ENCODE measurements at regions not wholly inside any gene's neighbourhood (a gene's known extent, or its start where the extent isn't known, plus 50 kb on each side); places are given as distances from the start of the nearest gene placed in this dataset.

DNA sequence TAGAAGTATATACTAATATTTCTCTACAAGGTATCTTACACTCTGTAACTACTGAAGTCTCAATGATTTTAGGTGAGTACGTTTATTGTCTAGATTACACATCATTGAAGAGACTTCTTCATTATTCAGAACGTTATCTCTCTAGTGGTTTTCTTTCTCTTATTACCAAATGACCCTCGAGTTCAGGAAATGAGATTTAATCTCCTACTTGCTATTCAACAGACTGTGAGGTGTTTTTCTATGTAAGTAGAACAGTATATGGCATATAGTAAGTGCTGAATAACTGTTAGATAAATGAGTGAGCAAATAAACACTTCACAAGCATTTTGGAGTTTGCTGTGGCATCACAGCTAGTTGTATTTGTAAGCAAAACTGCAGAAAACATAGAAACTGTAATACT is 947.2 kb upstream of the SLC39A10 start:
- Histone ChIP-seq H3K9ac (ENCODE audit: low read length in 2 of 2) (no peak overlapping the region), H3K4me1 (ENCODE audit: control insufficient read depth, insufficient read depth, low read length) (no peaks in the 10 kb centered on the region), H3K4me3 (ENCODE audit: low read length in 2 of 2) (no peak overlapping the region), H3K36me3 (ENCODE audit: control insufficient read depth in 2 of 2, insufficient read depth in 2 of 2, low read length in 2 of 2) (no peaks in the 10 kb centered on the region), H3K27ac (ENCODE audit: low read length) (no peak overlapping the region), H3K9me3 (ENCODE audit: control insufficient read depth in 2 of 2, low read length in 2 of 2) (no peaks in the 10 kb centered on the region), H3K27me3 (ENCODE audit: control insufficient read depth in 1 of 2, insufficient read depth in 2 of 2, low read length in 2 of 2) (no peaks in the 10 kb centered on the region)

DNA sequence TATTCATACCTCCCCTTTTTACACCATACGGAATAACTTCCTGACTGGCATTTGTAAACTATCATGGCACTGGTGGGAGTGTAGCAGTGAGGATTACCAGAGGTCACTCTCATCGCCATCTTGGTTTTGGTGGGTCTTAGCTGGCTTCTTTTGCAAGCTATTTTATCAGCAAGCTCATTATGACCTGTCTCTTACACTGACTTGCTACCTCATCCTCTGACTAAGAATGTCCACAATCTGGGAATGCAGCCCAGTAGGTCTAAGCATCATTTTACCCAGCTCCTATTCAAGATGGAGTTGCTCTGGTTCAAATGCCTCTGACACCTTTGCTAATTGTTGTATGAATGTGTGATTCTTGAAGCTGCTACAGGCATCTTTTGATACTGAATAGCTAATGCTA is 950.8 kb upstream of the SLC39A10 start:
- no peak overlapping the region for H3K27ac ChIP-seq (ENCODE audit: low read length)
- no peaks in the 10 kb centered on the region for H3K4me1 ChIP-seq (ENCODE audit: control insufficient read depth, insufficient read depth, low read length)
- H3K36me3 ChIP-seq (ENCODE audit: control insufficient read depth in 2 of 2, insufficient read depth in 2 of 2, low read length in 2 of 2) = no peaks in the 10 kb centered on the region
- no peak overlapping the region for H3K4me3 ChIP-seq (ENCODE audit: low read length in 2 of 2)
- no peaks in the 10 kb centered on the region for H3K27me3 ChIP-seq (ENCODE audit: control insufficient read depth in 1 of 2, insufficient read depth in 2 of 2, low read length in 2 of 2)
- H3K9me3 ChIP-seq (ENCODE audit: control insufficient read depth in 2 of 2, low read length in 2 of 2) = no peaks in the 10 kb centered on the region
- no peak overlapping the region for H3K9ac ChIP-seq (ENCODE audit: low read length in 2 of 2)

DNA sequence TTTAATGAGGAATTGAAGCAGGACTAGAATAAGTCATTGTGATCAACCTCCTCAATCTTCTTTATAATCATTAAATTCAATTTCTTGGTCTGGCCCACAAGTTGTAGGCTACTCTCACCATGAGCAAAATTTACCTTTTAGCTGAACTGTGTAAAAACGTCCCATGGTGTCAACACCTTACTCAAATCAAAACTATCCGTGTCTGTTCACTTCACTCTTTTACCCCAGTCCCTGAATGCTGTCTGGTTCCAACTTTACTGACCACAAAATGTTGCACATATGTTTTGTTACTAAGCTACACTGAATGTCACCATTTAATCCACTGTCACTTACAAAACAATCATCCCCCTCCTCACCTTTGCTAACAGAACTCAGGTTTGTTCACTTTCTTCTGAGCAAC is 951.6 kb upstream of the SLC39A10 start:
- Histone ChIP-seq H3K4me3 (ENCODE audit: low read length in 2 of 2) (no peak overlapping the region), H3K36me3 (ENCODE audit: control insufficient read depth in 2 of 2, insufficient read depth in 2 of 2, low read length in 2 of 2) (no peaks in the 10 kb centered on the region), H3K9ac (ENCODE audit: low read length in 2 of 2) (no peak overlapping the region), H3K4me1 (ENCODE audit: control insufficient read depth, insufficient read depth, low read length) (no peaks in the 10 kb centered on the region), H3K27me3 (ENCODE audit: control insufficient read depth in 1 of 2, insufficient read depth in 2 of 2, low read length in 2 of 2) (no peaks in the 10 kb centered on the region), H3K27ac (ENCODE audit: low read length) (no peak overlapping the region), H3K9me3 (ENCODE audit: control insufficient read depth in 2 of 2, low read length in 2 of 2) (no peaks in the 10 kb centered on the region)

DNA sequence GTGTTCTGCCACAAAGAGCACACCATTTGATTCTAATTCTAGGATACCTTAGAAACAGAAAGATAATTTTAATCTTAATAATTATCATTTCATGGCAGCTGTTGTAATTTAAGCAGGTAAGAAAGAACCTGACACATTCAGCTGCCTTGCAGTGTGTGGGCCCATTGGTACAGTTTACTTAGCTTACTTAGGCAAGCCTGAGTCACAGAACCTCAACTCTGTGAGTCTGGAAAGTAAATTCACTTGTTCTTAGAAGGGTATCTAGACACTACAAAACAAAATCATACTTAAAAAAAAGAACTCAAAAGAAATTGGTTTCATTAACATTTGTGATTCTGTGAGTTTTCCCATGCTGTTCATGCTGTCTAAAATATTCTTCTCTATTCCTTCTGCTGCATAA is 956.3 kb upstream of the SLC39A10 start:
- no peak overlapping the region for H3K9ac ChIP-seq (ENCODE audit: low read length in 2 of 2)
- no peaks in the 10 kb centered on the region for H3K4me1 ChIP-seq (ENCODE audit: control insufficient read depth, insufficient read depth, low read length)
- no peaks in the 10 kb centered on the region for H3K9me3 ChIP-seq (ENCODE audit: control insufficient read depth in 2 of 2, low read length in 2 of 2)
- H3K27ac ChIP-seq (ENCODE audit: low read length) = no peak overlapping the region
- no peaks in the 10 kb centered on the region for H3K36me3 ChIP-seq (ENCODE audit: control insufficient read depth in 2 of 2, insufficient read depth in 2 of 2, low read length in 2 of 2)
- H3K4me3 ChIP-seq (ENCODE audit: low read length in 2 of 2) = no peak overlapping the region
- H3K27me3 ChIP-seq (ENCODE audit: control insufficient read depth in 1 of 2, insufficient read depth in 2 of 2, low read length in 2 of 2) = no peaks in the 10 kb centered on the region

DNA sequence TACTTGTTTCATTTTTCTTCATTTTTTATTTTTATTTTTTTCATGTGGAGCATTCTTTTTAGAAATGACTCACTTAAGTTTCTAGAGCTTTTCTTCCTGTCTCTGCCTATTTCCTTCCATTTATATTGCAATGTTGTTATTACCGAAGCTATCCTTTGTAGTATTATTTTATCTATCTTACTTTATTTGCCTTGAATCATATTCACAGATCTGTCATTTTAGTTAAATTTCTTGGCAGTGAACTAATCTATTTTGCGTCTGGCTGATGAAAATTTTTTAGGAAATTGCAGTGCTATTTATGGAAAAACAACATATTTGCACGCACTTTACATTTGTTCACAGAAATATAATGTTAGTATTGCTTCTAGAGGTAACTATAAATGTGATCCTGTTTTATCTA is 956.9 kb upstream of the SLC39A10 start:
- Histone ChIP-seq H3K9ac (ENCODE audit: low read length in 2 of 2) (no peak overlapping the region), H3K4me1 (ENCODE audit: control insufficient read depth, insufficient read depth, low read length) (no peaks in the 10 kb centered on the region), H3K27ac (ENCODE audit: low read length) (no peak overlapping the region), H3K9me3 (ENCODE audit: control insufficient read depth in 2 of 2, low read length in 2 of 2) (no peaks in the 10 kb centered on the region), H3K27me3 (ENCODE audit: control insufficient read depth in 1 of 2, insufficient read depth in 2 of 2, low read length in 2 of 2) (no peaks in the 10 kb centered on the region), H3K4me3 (ENCODE audit: low read length in 2 of 2) (no peak overlapping the region), H3K36me3 (ENCODE audit: control insufficient read depth in 2 of 2, insufficient read depth in 2 of 2, low read length in 2 of 2) (no peaks in the 10 kb centered on the region)

DNA sequence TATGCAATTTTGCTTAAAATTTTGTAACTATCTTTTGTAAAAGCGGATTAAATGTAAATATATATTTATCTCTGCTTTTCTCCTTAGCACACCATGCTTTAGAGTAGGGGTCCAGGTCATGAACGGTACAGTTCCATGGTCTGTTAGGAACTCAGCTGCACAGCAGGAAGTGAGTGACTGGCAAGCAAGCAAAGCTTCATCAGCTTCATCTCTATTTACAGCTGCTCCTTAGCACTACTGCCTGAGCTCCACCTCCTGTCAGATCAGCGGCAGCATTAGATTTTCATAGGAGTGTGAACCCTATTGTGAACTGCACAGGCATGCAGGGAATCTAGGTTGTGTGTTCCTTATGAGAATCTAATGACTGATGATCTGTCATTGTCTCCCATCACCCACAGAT is 959.0 kb upstream of the SLC39A10 start:
- Histone ChIP-seq H3K27ac (ENCODE audit: low read length) (no peak overlapping the region), H3K4me1 (ENCODE audit: control insufficient read depth, insufficient read depth, low read length) (no peaks in the 10 kb centered on the region), H3K36me3 (ENCODE audit: control insufficient read depth in 2 of 2, insufficient read depth in 2 of 2, low read length in 2 of 2) (no peaks in the 10 kb centered on the region), H3K9me3 (ENCODE audit: control insufficient read depth in 2 of 2, low read length in 2 of 2) (no peaks in the 10 kb centered on the region), H3K4me3 (ENCODE audit: low read length in 2 of 2) (no peak overlapping the region), H3K27me3 (ENCODE audit: control insufficient read depth in 1 of 2, insufficient read depth in 2 of 2, low read length in 2 of 2) (no peaks in the 10 kb centered on the region), H3K9ac (ENCODE audit: low read length in 2 of 2) (no peak overlapping the region)

DNA sequence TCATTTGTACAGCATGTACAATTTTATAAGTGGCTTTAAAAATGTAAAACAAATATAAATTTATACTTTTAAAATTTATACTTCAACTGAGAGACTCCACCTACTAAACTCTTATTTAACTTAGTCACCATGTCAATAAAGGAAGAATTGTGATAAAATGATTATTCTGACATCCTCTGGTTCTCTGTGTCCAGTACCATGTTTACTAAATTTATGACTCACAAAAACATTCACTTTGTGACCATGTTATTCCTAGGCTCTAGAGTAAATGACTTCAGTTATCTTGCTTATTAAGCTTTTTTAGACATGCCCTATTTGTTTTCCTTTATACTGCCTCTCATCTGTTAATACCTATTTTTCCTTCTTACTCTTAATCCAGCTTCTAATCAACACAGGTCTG is 959.6 kb upstream of the SLC39A10 start:
- H3K36me3 ChIP-seq (ENCODE audit: control insufficient read depth in 2 of 2, insufficient read depth in 2 of 2, low read length in 2 of 2) = no peaks in the 10 kb centered on the region
- no peaks in the 10 kb centered on the region for H3K4me1 ChIP-seq (ENCODE audit: control insufficient read depth, insufficient read depth, low read length)
- no peak overlapping the region for H3K9ac ChIP-seq (ENCODE audit: low read length in 2 of 2)
- H3K27me3 ChIP-seq (ENCODE audit: control insufficient read depth in 1 of 2, insufficient read depth in 2 of 2, low read length in 2 of 2) = no peaks in the 10 kb centered on the region
- no peak overlapping the region for H3K4me3 ChIP-seq (ENCODE audit: low read length in 2 of 2)
- H3K9me3 ChIP-seq (ENCODE audit: control insufficient read depth in 2 of 2, low read length in 2 of 2) = no peaks in the 10 kb centered on the region
- H3K27ac ChIP-seq (ENCODE audit: low read length) = no peak overlapping the region

DNA sequence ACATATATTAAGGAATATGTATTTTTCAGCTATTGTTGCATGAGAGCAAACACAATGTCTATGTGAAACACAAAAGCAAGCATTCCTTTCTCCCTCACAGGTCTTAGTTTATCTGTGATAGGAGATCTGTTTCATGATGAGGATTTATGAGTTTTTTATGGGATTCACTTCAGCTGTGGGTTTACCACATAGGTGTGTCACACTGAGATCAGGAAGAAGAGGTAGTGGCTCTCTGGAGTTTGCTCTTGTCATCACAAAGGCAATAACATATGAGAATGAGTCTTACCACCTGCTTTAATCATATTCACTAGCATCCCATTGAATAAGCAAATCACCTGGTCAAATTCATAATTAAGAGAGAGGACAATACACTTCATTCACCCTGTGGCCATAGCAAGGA is 960.3 kb upstream of the SLC39A10 start:
- Histone ChIP-seq H3K36me3 (ENCODE audit: control insufficient read depth in 2 of 2, insufficient read depth in 2 of 2, low read length in 2 of 2) (no peaks in the 10 kb centered on the region), H3K27me3 (ENCODE audit: control insufficient read depth in 1 of 2, insufficient read depth in 2 of 2, low read length in 2 of 2) (no peaks in the 10 kb centered on the region), H3K9me3 (ENCODE audit: control insufficient read depth in 2 of 2, low read length in 2 of 2) (no peaks in the 10 kb centered on the region), H3K4me3 (ENCODE audit: low read length in 2 of 2) (no peak overlapping the region), H3K9ac (ENCODE audit: low read length in 2 of 2) (no peak overlapping the region), H3K27ac (ENCODE audit: low read length) (no peak overlapping the region), H3K4me1 (ENCODE audit: control insufficient read depth, insufficient read depth, low read length) (no peaks in the 10 kb centered on the region)

DNA sequence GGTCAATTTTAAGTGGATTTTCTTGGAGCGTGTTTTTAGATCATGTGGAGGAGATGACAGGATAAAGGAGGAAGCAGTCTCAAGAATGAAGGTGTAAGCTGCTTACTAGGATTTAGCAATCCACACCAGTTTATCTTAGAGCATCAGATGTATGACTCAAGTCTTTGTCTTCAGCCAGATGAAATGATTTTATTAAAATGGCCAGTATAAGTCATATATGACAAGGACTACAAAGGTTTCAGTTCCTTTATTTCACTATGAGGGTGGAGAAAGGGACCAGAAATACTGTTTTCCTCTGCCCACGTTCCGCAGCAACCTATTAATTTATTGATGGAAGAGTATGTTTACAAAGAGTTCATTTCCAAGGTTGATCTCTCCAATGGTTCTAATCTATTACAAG is 970.5 kb upstream of the SLC39A10 start:
- Histone ChIP-seq H3K4me1 (ENCODE audit: control insufficient read depth, insufficient read depth, low read length) (no peaks in the 10 kb centered on the region), H3K27ac (ENCODE audit: low read length) (no peak overlapping the region), H3K27me3 (ENCODE audit: control insufficient read depth in 1 of 2, insufficient read depth in 2 of 2, low read length in 2 of 2) (no peaks in the 10 kb centered on the region), H3K9me3 (ENCODE audit: control insufficient read depth in 2 of 2, low read length in 2 of 2) (peaks cover 0 to 4% of the 10 kb centered on the region in 2 donors), H3K36me3 (ENCODE audit: control insufficient read depth in 2 of 2, insufficient read depth in 2 of 2, low read length in 2 of 2) (no peaks in the 10 kb centered on the region), H3K4me3 (ENCODE audit: low read length in 2 of 2) (no peak overlapping the region), H3K9ac (ENCODE audit: low read length in 2 of 2) (no peak overlapping the region)

DNA sequence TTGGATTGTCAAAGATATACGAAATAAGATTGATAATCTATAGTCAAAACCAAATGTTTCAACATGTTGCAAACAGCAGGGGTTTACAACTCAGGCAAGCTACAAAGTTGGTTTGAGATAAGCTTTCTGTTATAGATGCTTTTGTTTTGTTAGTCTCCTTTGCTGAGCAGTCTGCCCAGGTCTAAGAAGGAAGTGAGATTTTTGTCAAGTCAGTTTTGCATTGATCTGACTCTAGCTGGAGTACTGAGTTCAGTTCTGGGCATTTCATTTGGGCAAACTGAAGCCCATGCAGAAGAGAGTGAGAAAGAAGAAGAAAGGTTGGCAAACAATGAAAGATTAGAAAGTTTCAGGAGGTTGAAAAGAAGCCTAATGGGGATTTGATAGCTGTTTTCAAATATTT is 983.0 kb upstream of the SLC39A10 start:
- H3K36me3 ChIP-seq (ENCODE audit: control insufficient read depth in 2 of 2, insufficient read depth in 2 of 2, low read length in 2 of 2) = no peaks in the 10 kb centered on the region
- no peaks in the 10 kb centered on the region for H3K27me3 ChIP-seq (ENCODE audit: control insufficient read depth in 1 of 2, insufficient read depth in 2 of 2, low read length in 2 of 2)
- no peaks in the 10 kb centered on the region for H3K9me3 ChIP-seq (ENCODE audit: control insufficient read depth in 2 of 2, low read length in 2 of 2)
- H3K9ac ChIP-seq (ENCODE audit: low read length in 2 of 2) = no peak overlapping the region
- no peak overlapping the region for H3K4me3 ChIP-seq (ENCODE audit: low read length in 2 of 2)
- no peaks in the 10 kb centered on the region for H3K4me1 ChIP-seq (ENCODE audit: control insufficient read depth, insufficient read depth, low read length)
- no peak overlapping the region for H3K27ac ChIP-seq (ENCODE audit: low read length)

DNA sequence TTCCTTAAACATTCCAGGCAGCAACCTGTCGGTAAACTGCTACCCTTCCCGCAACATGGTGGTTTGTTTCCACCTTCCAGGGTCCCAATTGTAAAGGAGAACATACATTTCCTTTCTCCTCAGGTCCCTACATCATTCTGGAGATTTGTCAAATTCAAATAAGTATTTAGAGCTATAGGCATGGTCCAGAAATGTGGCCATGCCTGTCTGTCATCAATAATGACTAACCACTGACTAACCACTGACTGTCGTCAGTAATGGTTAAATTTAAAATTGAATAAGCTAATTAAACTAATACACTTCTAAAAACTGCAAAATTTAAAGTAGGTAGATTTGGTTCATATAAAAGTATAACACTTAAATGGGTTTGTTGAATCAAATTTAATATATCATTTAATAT is 984.0 kb upstream of the SLC39A10 start:
- Histone ChIP-seq H3K9me3 (ENCODE audit: control insufficient read depth in 2 of 2, low read length in 2 of 2) (no peaks in the 10 kb centered on the region), H3K9ac (ENCODE audit: low read length in 2 of 2) (no peak overlapping the region), H3K4me1 (ENCODE audit: control insufficient read depth, insufficient read depth, low read length) (no peaks in the 10 kb centered on the region), H3K36me3 (ENCODE audit: control insufficient read depth in 2 of 2, insufficient read depth in 2 of 2, low read length in 2 of 2) (no peaks in the 10 kb centered on the region), H3K27me3 (ENCODE audit: control insufficient read depth in 1 of 2, insufficient read depth in 2 of 2, low read length in 2 of 2) (no peaks in the 10 kb centered on the region), H3K27ac (ENCODE audit: low read length) (no peak overlapping the region), H3K4me3 (ENCODE audit: low read length in 2 of 2) (no peak overlapping the region)

DNA sequence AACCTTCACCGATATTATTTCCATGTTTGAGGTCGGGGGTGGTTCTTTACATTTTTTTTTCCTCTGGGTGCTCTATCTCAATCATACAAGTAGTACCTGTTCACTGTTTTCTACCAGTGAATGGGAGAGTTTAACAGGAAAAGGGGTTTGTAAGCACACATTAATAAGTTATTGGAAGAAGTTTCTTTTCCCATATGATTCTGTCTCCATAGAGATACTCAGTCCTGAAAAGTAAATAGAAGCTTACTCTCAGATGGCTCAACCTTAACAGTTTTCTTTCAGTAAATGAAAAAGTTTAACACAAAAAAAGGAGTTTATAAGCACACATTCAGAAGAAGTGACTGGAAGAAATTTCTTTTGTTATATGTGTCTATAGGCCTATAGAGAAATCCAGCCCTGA is 995.6 kb upstream of the SLC39A10 start:
- no peaks in the 10 kb centered on the region for H3K9me3 ChIP-seq (ENCODE audit: control insufficient read depth in 2 of 2, low read length in 2 of 2)
- no peaks in the 10 kb centered on the region for H3K4me1 ChIP-seq (ENCODE audit: control insufficient read depth, insufficient read depth, low read length)
- no peak overlapping the region for H3K27ac ChIP-seq (ENCODE audit: low read length)
- no peaks in the 10 kb centered on the region for H3K36me3 ChIP-seq (ENCODE audit: control insufficient read depth in 2 of 2, insufficient read depth in 2 of 2, low read length in 2 of 2)
- H3K27me3 ChIP-seq (ENCODE audit: control insufficient read depth in 1 of 2, insufficient read depth in 2 of 2, low read length in 2 of 2) = no peaks in the 10 kb centered on the region
- H3K9ac ChIP-seq (ENCODE audit: low read length in 2 of 2) = no peak overlapping the region
- H3K4me3 ChIP-seq (ENCODE audit: low read length in 2 of 2) = no peak overlapping the region

Data from stomach smooth muscle (tissue), 2 donors.